Body of pancreas (tissue), 4 donors: ENCODE measurements at regions not wholly inside any gene's neighbourhood (a gene's known extent, or its start where the extent isn't known, plus 50 kb on each side); places are given as distances from the start of the nearest gene placed in this dataset.

Experiments used
- CTCF ChIP-seq, 7 experiments: fragments of 450-650 bp in 4 of 7; fragments of 200-600 bp in 3 of 7; sonication (generic) in 3 of 7; IDR thresholded peaks; one replicate each; pipeline ENCODE4 v1.5.1; 2016 to 2019; ENCODE audit warnings: antibody characterized with exemption in 7 of 7
- POLR2A ChIP-seq, 3 donors: fragments of 450-650 bp; IDR thresholded peaks; one replicate each; pipeline ENCODE4 v1.6.1; 2016; ENCODE audit warnings: antibody characterized with exemption in 3 of 3, mild to moderate bottlenecking in 2 of 3

DNA sequence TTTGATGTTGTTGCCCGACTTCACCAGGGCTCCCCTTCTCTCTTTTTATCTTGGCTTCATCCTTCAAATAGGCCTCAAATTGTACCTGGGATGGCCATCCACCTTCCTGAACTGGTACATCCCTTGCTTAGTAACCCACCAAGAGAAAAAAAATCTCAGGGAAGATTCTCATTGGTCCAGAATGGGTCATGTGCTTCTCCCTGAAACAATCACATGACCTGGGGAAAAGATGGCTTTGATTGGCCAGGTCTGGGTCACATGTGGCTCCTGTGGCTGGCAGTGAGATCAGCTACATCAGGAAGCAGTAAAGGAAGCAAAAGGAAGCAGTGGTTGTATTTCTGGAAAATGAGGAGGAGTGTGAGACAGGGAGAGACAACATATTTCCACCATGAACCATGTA, 540.2 kb downstream of the MIAT start:
- no peak for TF ChIP-seq CTCF (IDR thresholded peaks at IDR 0.05)
- no peak for TF ChIP-seq POLR2A (IDR thresholded peaks at IDR 0.05)
